Parathyroid adenoma (tissue), 2 donors: ENCODE measurements at regions not wholly inside any gene's neighbourhood (a gene's known extent, or its start where the extent isn't known, plus 50 kb on each side); places are given as distances from the start of the nearest gene placed in this dataset.

Experiments
- H2AFZ ChIP-seq: fragments of 300-600 bp; sonication (generic); one replicate; pipeline ENCODE4 v1.7.0; 2017; ENCODE audit warnings: antibody characterized with exemption, mild to moderate bottlenecking
- H3K27ac ChIP-seq: fragments of 300-600 bp; sonication (generic); one replicate; pipeline ENCODE4 v1.7.0; 2017
- H3K27me3 ChIP-seq: fragments of 300-600 bp; sonication (generic); one replicate; pipeline ENCODE4 v1.7.0; 2017; ENCODE audit warnings: low read length; ENCODE audit not compliant: control insufficient read depth, insufficient read depth
- H3K36me3 ChIP-seq: fragments of 300-600 bp; sonication (generic); one replicate; pipeline ENCODE4 v1.7.0; 2017; ENCODE audit warnings: low read length; ENCODE audit not compliant: control insufficient read depth, insufficient read depth
- H3K4me1 ChIP-seq: fragments of 300-600 bp; sonication (generic); one replicate; pipeline ENCODE4 v1.7.0; 2017; ENCODE audit warnings: control low read depth
- H3K4me2 ChIP-seq: fragments of 300-600 bp; sonication (generic); one replicate; pipeline ENCODE4 v1.7.0; 2017; ENCODE audit warnings: low read length
- H3K4me3 ChIP-seq: fragments of 300-600 bp; sonication (generic); one replicate; pipeline ENCODE4 v1.7.0; 2017; ENCODE audit warnings: low read depth, low read length
- H3K79me2 ChIP-seq: fragments of 300-600 bp; sonication (generic); one replicate; pipeline ENCODE4 v1.7.0; 2017; ENCODE audit warnings: control low read depth
- H3K9ac ChIP-seq: fragments of 300-600 bp; sonication (generic); one replicate; pipeline ENCODE4 v1.7.0; 2017; ENCODE audit warnings: mild to moderate bottlenecking
- H3K9me3 ChIP-seq: fragments of 300-600 bp; sonication (generic); one replicate; pipeline ENCODE4 v1.7.0; 2017; ENCODE audit warnings: low read length; ENCODE audit not compliant: control insufficient read depth
- CTCF ChIP-seq: fragments of 300-600 bp; sonication (generic); IDR thresholded peaks from one replicate; pipeline ENCODE4 v1.7.0; 2017; ENCODE audit warnings: antibody characterized with exemption, mild to moderate bottlenecking
- donor health status: primary hyperparathyroidism.

- Histone ChIP-seq H3K9me3 (no peaks in the 10 kb centered on the region), H3K36me3 (no peaks in the 10 kb centered on the region), H3K4me2 (peak overlapping the region; percentile 8), H3K79me2 (no peaks in the 10 kb centered on the region), H3K4me1 (peaks cover 28% of the 10 kb centered on the region), H2AFZ (peak overlapping the region; percentile 8), H3K27me3 (no peaks in the 10 kb centered on the region), H3K9ac (no peak overlapping the region), H3K4me3 (no peak overlapping the region), H3K27ac (no peak overlapping the region)
- TF ChIP-seq CTCF: no peak
Measured at GRCh38 chr2:220072669-220073220, 445.3 kb downstream of the SLC4A3 start.

GRCh38 chr2:220075835-220076234 is 448.4 kb downstream of the SLC4A3 start:
- H3K9ac ChIP-seq: no peak overlapping the region
- H3K36me3 ChIP-seq: no peaks in the 10 kb centered on the region
- H3K4me2 ChIP-seq: peak overlapping the region; percentile 65
- peaks cover 47% of the 10 kb centered on the region for H3K4me1 ChIP-seq
- H3K4me3 ChIP-seq: peak overlapping the region; percentile 45
- H2AFZ ChIP-seq: peak overlapping the region; percentile 56
- peak overlapping the region; percentile 73 for H3K27ac ChIP-seq
- no peak for TF ChIP-seq CTCF
- H3K9me3 ChIP-seq: no peaks in the 10 kb centered on the region
- no peaks in the 10 kb centered on the region for H3K27me3 ChIP-seq
- no peaks in the 10 kb centered on the region for H3K79me2 ChIP-seq

GRCh38 chr2:220076734-220077133 is 449.3 kb downstream of the SLC4A3 start:
- Histone ChIP-seq H2AFZ (peak overlapping the region; percentile 56), H3K79me2 (no peaks in the 10 kb centered on the region), H3K27ac (peak overlapping the region; percentile 73), H3K4me1 (peaks cover 53% of the 10 kb centered on the region), H3K36me3 (no peaks in the 10 kb centered on the region), H3K4me2 (peak overlapping the region; percentile 65), H3K27me3 (no peaks in the 10 kb centered on the region), H3K9me3 (no peaks in the 10 kb centered on the region), H3K9ac (no peak overlapping the region), H3K4me3 (peak overlapping the region; percentile 45)
- TF ChIP-seq CTCF: peak; percentile 63

GRCh38 chr2:220077488-220077887 is 450.1 kb downstream of the SLC4A3 start:
- Histone ChIP-seq H3K4me3 (peak overlapping the region; percentile 45), H3K4me1 (peaks cover 53% of the 10 kb centered on the region), H3K4me2 (peak overlapping the region; percentile 65), H3K27ac (peak overlapping the region; percentile 73), H3K79me2 (no peaks in the 10 kb centered on the region), H3K27me3 (no peaks in the 10 kb centered on the region), H2AFZ (peak overlapping the region; percentile 18), H3K9me3 (no peaks in the 10 kb centered on the region), H3K36me3 (no peaks in the 10 kb centered on the region), H3K9ac (no peak overlapping the region)
- no peak for TF ChIP-seq CTCF

- no peaks in the 10 kb centered on the region for H3K79me2 ChIP-seq
- peaks cover 53% of the 10 kb centered on the region for H3K4me1 ChIP-seq
- peak overlapping the region; percentile 65 for H3K4me2 ChIP-seq
- H3K9me3 ChIP-seq: no peaks in the 10 kb centered on the region
- H3K36me3 ChIP-seq: no peaks in the 10 kb centered on the region
- H3K27ac ChIP-seq: peak overlapping the region; percentile 73
- no peak overlapping the region for H3K9ac ChIP-seq
- no peak for TF ChIP-seq CTCF
- H3K27me3 ChIP-seq: no peaks in the 10 kb centered on the region
- peak overlapping the region; percentile 45 for H3K4me3 ChIP-seq
- no peak overlapping the region for H2AFZ ChIP-seq
Measured at GRCh38 chr2:220078439-220078838, 451.0 kb downstream of the SLC4A3 start.
